T-helper 1 cell treated with Interleukin-12 subunit alpha and Interleukin-12 subunit beta and Interleukin-4 antibody, amounts not matched to agents 30 μg/mL and 1 μg/mL, for 36 hours (primary cell): ENCODE measurements at regions not wholly inside any gene's neighbourhood (a gene's known extent, or its start where the extent isn't known, plus 50 kb on each side); places are given as distances from the start of the nearest gene placed in this dataset.

ENCODE experiments used
- H3K27ac Mint-ChIP-seq: one replicate; pipeline ENCODE4 v1.8.0; 2021; ENCODE audit warnings: mild to moderate bottlenecking, mixed read lengths
- H3K27me3 Mint-ChIP-seq: one replicate; pipeline ENCODE4 v1.8.0; 2021; ENCODE audit warnings: low read depth, mixed read lengths
- H3K36me3 Mint-ChIP-seq: one replicate; pipeline ENCODE4 v1.8.0; 2021; ENCODE audit warnings: low read depth, mixed read lengths
- H3K4me1 Mint-ChIP-seq: one replicate; pipeline ENCODE4 v1.8.0; 2021; ENCODE audit warnings: low read depth, mixed read lengths
- H3K4me3 Mint-ChIP-seq: one replicate; pipeline ENCODE4 v1.8.0; 2021; ENCODE audit warnings: mild to moderate bottlenecking, moderate library complexity, mixed read lengths
- H3K9me3 Mint-ChIP-seq: one replicate; pipeline ENCODE4 v1.8.0; 2021; ENCODE audit warnings: mixed read lengths

GRCh38 chr10:78911533-78912340 is 157.0 kb upstream of the ZMIZ1 start:
- Mint-ChIP-seq H3K27me3 (no peaks in the 10 kb centered on the region), H3K27ac (no peak overlapping the region), H3K4me3 (no peak overlapping the region)

GRCh38 chr10:78912361-78913218 is 156.2 kb upstream of the ZMIZ1 start:
- Mint-ChIP-seq H3K4me3 (no peak overlapping the region), H3K9me3 (no peaks in the 10 kb centered on the region), H3K36me3 (no peaks in the 10 kb centered on the region), H3K27me3 (peaks cover 3% of the 10 kb centered on the region), H3K4me1 (no peaks in the 10 kb centered on the region), H3K27ac (no peak overlapping the region)

More at GRCh38 chr10:78911533-78912340, 157.0 kb upstream of the ZMIZ1 start:
- H3K9me3 Mint-ChIP-seq: no peaks in the 10 kb centered on the region
- H3K36me3 Mint-ChIP-seq: no peaks in the 10 kb centered on the region
- no peaks in the 10 kb centered on the region for H3K4me1 Mint-ChIP-seq

- H3K9me3 Mint-ChIP-seq: no peaks in the 10 kb centered on the region
These were observed 155.3 kb upstream of the ZMIZ1 start for GRCh38 chr10:78913219-78914059.

GRCh38 chr10:78914060-78914378 is 154.7 kb upstream of the ZMIZ1 start:
- Mint-ChIP-seq H3K9me3 (no peaks in the 10 kb centered on the region), H3K27ac (no peak overlapping the region), H3K4me3 (no peak overlapping the region), H3K4me1 (no peaks in the 10 kb centered on the region), H3K36me3 (no peaks in the 10 kb centered on the region), H3K27me3 (peaks cover 11% of the 10 kb centered on the region)

More at GRCh38 chr10:78913219-78914059, 155.3 kb upstream of the ZMIZ1 start:
- H3K4me3 Mint-ChIP-seq: no peak overlapping the region
- no peak overlapping the region for H3K27ac Mint-ChIP-seq
- H3K27me3 Mint-ChIP-seq: peaks cover 11% of the 10 kb centered on the region
- H3K4me1 Mint-ChIP-seq: no peaks in the 10 kb centered on the region
- H3K36me3 Mint-ChIP-seq: no peaks in the 10 kb centered on the region

- no peaks in the 10 kb centered on the region for H3K4me1 Mint-ChIP-seq
- peaks cover 11% of the 10 kb centered on the region for H3K27me3 Mint-ChIP-seq
- no peak overlapping the region for H3K4me3 Mint-ChIP-seq
- H3K36me3 Mint-ChIP-seq: no peaks in the 10 kb centered on the region
- H3K9me3 Mint-ChIP-seq: no peaks in the 10 kb centered on the region
- H3K27ac Mint-ChIP-seq: no peak overlapping the region
These were observed 154.1 kb upstream of the ZMIZ1 start for GRCh38 chr10:78914502-78915189.

GRCh38 chr10:78915190-78915518 is 153.6 kb upstream of the ZMIZ1 start:
- no peak overlapping the region for H3K27ac Mint-ChIP-seq
- H3K4me1 Mint-ChIP-seq: no peaks in the 10 kb centered on the region
- no peak overlapping the region for H3K4me3 Mint-ChIP-seq
- no peaks in the 10 kb centered on the region for H3K9me3 Mint-ChIP-seq
- H3K36me3 Mint-ChIP-seq: no peaks in the 10 kb centered on the region
- peaks cover 11% of the 10 kb centered on the region for H3K27me3 Mint-ChIP-seq

- Mint-ChIP-seq H3K36me3 (no peaks in the 10 kb centered on the region), H3K27me3 (peaks cover 11% of the 10 kb centered on the region), H3K4me3 (no peak overlapping the region), H3K9me3 (no peaks in the 10 kb centered on the region), H3K27ac (no peak overlapping the region), H3K4me1 (no peaks in the 10 kb centered on the region)
These were observed 152.5 kb upstream of the ZMIZ1 start for GRCh38 chr10:78916227-78916626.

- peaks cover 11% of the 10 kb centered on the region for H3K27me3 Mint-ChIP-seq
- H3K9me3 Mint-ChIP-seq: no peaks in the 10 kb centered on the region
- no peaks in the 10 kb centered on the region for H3K4me1 Mint-ChIP-seq
- H3K27ac Mint-ChIP-seq: no peak overlapping the region
- no peaks in the 10 kb centered on the region for H3K36me3 Mint-ChIP-seq
- no peak overlapping the region for H3K4me3 Mint-ChIP-seq
These were observed 149.4 kb upstream of the ZMIZ1 start for GRCh38 chr10:78919181-78919966.

GRCh38 chr10:78920011-78920410 is 148.8 kb upstream of the ZMIZ1 start:
- Mint-ChIP-seq H3K9me3 (no peaks in the 10 kb centered on the region), H3K36me3 (no peaks in the 10 kb centered on the region), H3K27me3 (peaks cover 15% of the 10 kb centered on the region), H3K4me1 (no peaks in the 10 kb centered on the region), H3K27ac (no peak overlapping the region), H3K4me3 (no peak overlapping the region)

- Mint-ChIP-seq H3K4me1 (no peaks in the 10 kb centered on the region), H3K36me3 (no peaks in the 10 kb centered on the region), H3K9me3 (no peaks in the 10 kb centered on the region), H3K27ac (no peak overlapping the region), H3K27me3 (peaks cover 15% of the 10 kb centered on the region), H3K4me3 (no peak overlapping the region)
These were observed 146.9 kb upstream of the ZMIZ1 start for GRCh38 chr10:78921895-78922294.

- Mint-ChIP-seq H3K4me1 (no peaks in the 10 kb centered on the region), H3K27ac (no peak overlapping the region), H3K36me3 (no peaks in the 10 kb centered on the region), H3K9me3 (no peaks in the 10 kb centered on the region), H3K27me3 (peaks cover 8% of the 10 kb centered on the region), H3K4me3 (no peak overlapping the region)
These were observed 145.0 kb upstream of the ZMIZ1 start for GRCh38 chr10:78923647-78924318.

- H3K27me3 Mint-ChIP-seq: peaks cover 8% of the 10 kb centered on the region
- H3K36me3 Mint-ChIP-seq: no peaks in the 10 kb centered on the region
- no peak overlapping the region for H3K4me3 Mint-ChIP-seq
- H3K4me1 Mint-ChIP-seq: no peaks in the 10 kb centered on the region
- no peak overlapping the region for H3K27ac Mint-ChIP-seq
- H3K9me3 Mint-ChIP-seq: no peaks in the 10 kb centered on the region
These were observed 144.3 kb upstream of the ZMIZ1 start for GRCh38 chr10:78924319-78925003.

- Mint-ChIP-seq H3K27ac (no peak overlapping the region), H3K4me1 (no peaks in the 10 kb centered on the region), H3K9me3 (no peaks in the 10 kb centered on the region), H3K4me3 (no peak overlapping the region), H3K27me3 (peaks cover 8% of the 10 kb centered on the region), H3K36me3 (no peaks in the 10 kb centered on the region)
These were observed 143.5 kb upstream of the ZMIZ1 start for GRCh38 chr10:78925275-78925674.
